ENCODE measurements at regions not wholly inside any gene's neighbourhood (a gene's known extent, or its start where the extent isn't known, plus 50 kb on each side); places are given as distances from the start of the nearest gene placed in this dataset.

- Histone ChIP-seq H3K27me3 (ENCODE audit: control insufficient read depth, insufficient read depth, low read length) (no peaks in the 10 kb centered on the region), H3K36me3 (ENCODE audit: control insufficient read depth, insufficient read depth, low read length) (no peaks in the 10 kb centered on the region), H3K4me3 (ENCODE audit: low read depth, low read length) (no peak overlapping the region)
- TF ChIP-seq CTCF (IDR thresholded peaks at IDR 0.05; ENCODE audit: insufficient read depth, low read length, severe bottlenecking), result no peak
- no peak for DNase-seq (ENCODE audit: low read depth)
- no peak for FAIRE-seq
Observed at GRCh38 chr21:27467366-27467765, 500.5 kb upstream of the ADAMTS5 start.

DNA sequence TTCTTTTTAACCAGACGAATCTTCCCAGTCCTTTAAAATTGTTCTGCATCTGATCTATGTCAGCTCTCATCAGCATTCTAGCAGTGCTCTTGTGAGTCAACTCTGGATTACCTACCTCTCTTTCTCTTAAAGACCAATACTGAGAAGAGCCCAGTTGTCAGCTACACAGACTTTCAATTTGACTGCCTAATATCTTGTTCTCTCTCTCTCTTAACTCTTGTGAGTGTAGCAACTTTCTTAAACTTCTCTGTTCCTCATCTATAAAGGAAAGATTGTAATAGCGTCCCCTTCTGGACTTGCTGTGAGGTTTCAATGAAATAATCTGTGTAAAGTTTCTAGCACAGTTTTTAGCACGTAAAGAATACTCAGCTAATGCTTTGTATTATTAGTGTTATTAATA is 499.3 kb upstream of the ADAMTS5 start:
- H3K4me3 ChIP-seq (ENCODE audit: low read depth, low read length), result no peak overlapping the region
- DNase-seq (ENCODE audit: low read depth), result no peak
- H3K36me3 ChIP-seq (ENCODE audit: control insufficient read depth, insufficient read depth, low read length), result no peaks in the 10 kb centered on the region
- no peak for FAIRE-seq
- no peak for TF ChIP-seq CTCF (IDR thresholded peaks at IDR 0.05; ENCODE audit: insufficient read depth, low read length, severe bottlenecking)
- no peaks in the 10 kb centered on the region for H3K27me3 ChIP-seq (ENCODE audit: control insufficient read depth, insufficient read depth, low read length)

- TF ChIP-seq CTCF (IDR thresholded peaks at IDR 0.05; ENCODE audit: insufficient read depth, low read length, severe bottlenecking), result no peak
- Histone ChIP-seq H3K27me3 (ENCODE audit: control insufficient read depth, insufficient read depth, low read length) (no peaks in the 10 kb centered on the region), H3K4me3 (ENCODE audit: low read depth, low read length) (no peak overlapping the region), H3K36me3 (ENCODE audit: control insufficient read depth, insufficient read depth, low read length) (no peaks in the 10 kb centered on the region)
- FAIRE-seq (no peak), DNase-seq (ENCODE audit: low read depth) (peak; percentile 69)
Observed at GRCh38 chr21:27464648-27465047, 497.8 kb upstream of the ADAMTS5 start.

DNA sequence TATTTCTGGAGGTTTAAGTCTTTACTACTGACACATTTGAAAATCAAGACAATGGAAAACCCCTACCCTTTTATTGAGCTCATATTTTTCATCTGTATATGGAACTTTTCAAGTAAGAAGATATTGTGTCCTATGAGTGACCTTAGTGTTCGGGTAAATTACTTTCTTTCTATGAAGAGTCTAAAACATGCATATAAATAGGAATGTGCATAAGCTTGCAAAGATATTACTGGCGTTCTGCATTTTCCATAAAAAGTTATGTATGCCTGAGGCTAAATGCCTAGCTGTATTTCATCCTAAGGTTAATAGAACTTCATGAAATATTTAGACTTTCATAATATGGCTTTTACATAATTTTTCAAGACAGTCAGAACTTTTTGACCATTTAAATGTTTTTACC is 495.8 kb upstream of the ADAMTS5 start:
- no peak for DNase-seq (ENCODE audit: low read depth)
- no peak for FAIRE-seq
- TF ChIP-seq CTCF (IDR thresholded peaks at IDR 0.05; ENCODE audit: insufficient read depth, low read length, severe bottlenecking), result no peak
- no peak overlapping the region for H3K4me3 ChIP-seq (ENCODE audit: low read depth, low read length)
- H3K27me3 ChIP-seq (ENCODE audit: control insufficient read depth, insufficient read depth, low read length), result no peaks in the 10 kb centered on the region
- no peaks in the 10 kb centered on the region for H3K36me3 ChIP-seq (ENCODE audit: control insufficient read depth, insufficient read depth, low read length)

DNA sequence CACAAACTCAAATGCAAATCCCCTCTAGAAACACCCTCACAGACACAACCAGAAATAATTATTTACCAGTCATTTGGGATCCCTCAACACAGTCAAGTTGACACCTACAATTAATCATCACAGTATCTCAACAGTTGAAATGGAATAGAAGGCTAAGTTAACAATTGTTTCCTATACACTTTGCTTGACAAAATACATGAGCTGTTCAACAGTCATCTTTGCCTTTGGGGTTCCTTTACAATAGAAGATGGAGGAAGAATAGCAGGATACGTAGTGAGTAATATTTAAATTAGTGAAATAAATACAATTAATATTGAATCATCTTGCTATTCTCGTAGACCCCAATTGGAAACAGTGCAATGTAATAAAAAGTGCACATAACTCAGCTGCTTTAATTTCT is 487.3 kb upstream of the ADAMTS5 start:
- Histone ChIP-seq H3K36me3 (ENCODE audit: control insufficient read depth, insufficient read depth, low read length) (no peaks in the 10 kb centered on the region), H3K27me3 (ENCODE audit: control insufficient read depth, insufficient read depth, low read length) (no peaks in the 10 kb centered on the region), H3K4me3 (ENCODE audit: low read depth, low read length) (no peak overlapping the region)
- TF ChIP-seq CTCF (IDR thresholded peaks at IDR 0.05; ENCODE audit: insufficient read depth, low read length, severe bottlenecking), result no peak
- DNase-seq (ENCODE audit: low read depth), result peak; percentile 81
- FAIRE-seq, result no peak

GRCh38 chr21:27451116-27451515 is 484.2 kb upstream of the ADAMTS5 start:
- DNase-seq (ENCODE audit: low read depth), result no peak
- Histone ChIP-seq H3K4me3 (ENCODE audit: low read depth, low read length) (no peak overlapping the region), H3K27me3 (ENCODE audit: control insufficient read depth, insufficient read depth, low read length) (no peaks in the 10 kb centered on the region), H3K36me3 (ENCODE audit: control insufficient read depth, insufficient read depth, low read length) (no peaks in the 10 kb centered on the region)
- no peak for FAIRE-seq
- no peak for TF ChIP-seq CTCF (IDR thresholded peaks at IDR 0.05; ENCODE audit: insufficient read depth, low read length, severe bottlenecking)
